Breast epithelium (tissue), 4 donors: ENCODE measurements at regions not wholly inside any gene's neighbourhood (a gene's known extent, or its start where the extent isn't known, plus 50 kb on each side); places are given as distances from the start of the nearest gene placed in this dataset.
A peak's percentile ranks its signal among the peaks of the same experiment; 100 is the strongest.

ENCODE experiments used
- DNase-seq, 2 donors: peaks; one replicate each; pipeline ENCODE4 v3.0.0-alpha.2; 2019; ENCODE audit warnings: low spot score in 2 of 2
- H3K27ac ChIP-seq, 2 donors: fragments of 200-600 bp; sonication (generic) in 1 of 2; one replicate each; pipeline ENCODE4 v1.5.1; 2016 to 2019; ENCODE audit warnings: mild to moderate bottlenecking in 1 of 2
- H3K27me3 ChIP-seq, 2 donors: fragments of 200-600 bp; sonication (generic) in 1 of 2; one replicate each; pipeline versions ENCODE4 v1.5.1 to v1.6.0; 2017 to 2019; ENCODE audit warnings: control low read depth in 1 of 2, mild to moderate bottlenecking in 1 of 2
- H3K36me3 ChIP-seq: fragments of 200-600 bp; one replicate; pipeline ENCODE4 v1.5.1; 2019
- H3K4me1 ChIP-seq, 2 donors: fragments of 200-600 bp; sonication (generic); one replicate each; pipeline ENCODE4 v1.5.1; 2016 to 2019; ENCODE audit warnings: control low read depth in 1 of 2
- H3K4me3 ChIP-seq, 3 donors: fragments of 200-600 bp; sonication (generic); 1 replicate in 2 of 3; 2 replicates in 1 of 3; pipeline ENCODE4 v1.5.1; 2016 to 2019; ENCODE audit warnings: mild to moderate bottlenecking in 3 of 3, moderate library complexity in 2 of 3
- H3K9me3 ChIP-seq, 2 donors: fragments of 200-600 bp; sonication (generic) in 1 of 2; one replicate each; pipeline ENCODE4 v1.5.1; 2016 to 2019; ENCODE audit warnings: control low read depth in 1 of 2
- CTCF ChIP-seq, 3 donors: fragments of 450-650 bp; IDR thresholded peaks; one replicate each; pipeline ENCODE4 v1.5.1; 2016 to 2017; ENCODE audit warnings: antibody characterized with exemption in 3 of 3, mild to moderate bottlenecking in 3 of 3, moderate library complexity in 3 of 3
- POLR2A ChIP-seq: fragments of 450-650 bp; IDR thresholded peaks from one replicate; pipeline ENCODE4 v1.6.1; 2016; ENCODE audit warnings: antibody characterized with exemption, mild to moderate bottlenecking, moderate library complexity
- POLR2AphosphoS5 ChIP-seq, 3 donors: sonication (generic); formaldehyde crosslinking; IDR thresholded peaks; one replicate each; pipeline ENCODE4 v1.6.1; 2017; ENCODE audit warnings: antibody characterized with exemption in 3 of 3
- intact Hi-C: fragments of 100-400 bp; cut with DNase I; formaldehyde crosslinking; loops from one replicate; pipeline ENCODE4 v1.15.1; 2023; ENCODE audit warnings: low total_unique reads

GRCh38 chr16:58970775-58971174, 236.7 kb upstream of the GOT2 start:
- Histone ChIP-seq H3K9me3 (no peaks in the 10 kb centered on the region), H3K36me3 (no peaks in the 10 kb centered on the region), H3K4me1 (no peaks in the 10 kb centered on the region), H3K27me3 (no peaks in the 10 kb centered on the region), H3K27ac (peak overlapping the region in 1 of 2 donors; percentile 12), H3K4me3 (peak overlapping the region in 2 of 3 donors; percentile 17 to 19)
- no peak for TF ChIP-seq CTCF (IDR thresholded peaks at IDR 0.05)
- TF ChIP-seq POLR2A, result no peak
- TF ChIP-seq POLR2AphosphoS5 (IDR thresholded peaks at IDR 0.05), result no peak
- DNase-seq, result no peak
- intact Hi-C loops, result no loop called here

- Histone ChIP-seq H3K27ac (no peak overlapping the region), H3K36me3 (no peaks in the 10 kb centered on the region), H3K4me3 (no peak overlapping the region), H3K27me3 (no peaks in the 10 kb centered on the region), H3K9me3 (no peaks in the 10 kb centered on the region), H3K4me1 (no peaks in the 10 kb centered on the region)
- TF ChIP-seq POLR2A (no peak), CTCF (IDR thresholded peaks at IDR 0.05) (no peak), POLR2AphosphoS5 (IDR thresholded peaks at IDR 0.05) (no peak)
- no peak for DNase-seq
- intact Hi-C loops, result no loop called here
These were observed 229.4 kb upstream of the GOT2 start for GRCh38 chr16:58963479-58963878.

- DNase-seq, result no peak
- intact Hi-C loops, result no loop called here
- H3K27ac ChIP-seq, result no peak overlapping the region
- no peaks in the 10 kb centered on the region for H3K36me3 ChIP-seq
- no peak for TF ChIP-seq CTCF (IDR thresholded peaks at IDR 0.05)
- H3K9me3 ChIP-seq, result no peaks in the 10 kb centered on the region
- no peaks in the 10 kb centered on the region for H3K4me1 ChIP-seq
- H3K4me3 ChIP-seq, result no peak overlapping the region
- H3K27me3 ChIP-seq, result no peaks in the 10 kb centered on the region
These were observed 228.7 kb upstream of the GOT2 start for GRCh38 chr16:58962811-58963210.

GRCh38 chr16:58960484-58960883, 226.4 kb upstream of the GOT2 start:
- no peaks in the 10 kb centered on the region for H3K9me3 ChIP-seq
- intact Hi-C loops, result no loop called here
- H3K27me3 ChIP-seq, result no peaks in the 10 kb centered on the region
- no peaks in the 10 kb centered on the region for H3K4me1 ChIP-seq
- TF ChIP-seq POLR2A (no peak), POLR2AphosphoS5 (IDR thresholded peaks at IDR 0.05) (no peak), CTCF (IDR thresholded peaks at IDR 0.05) (no peak)
- no peak for DNase-seq
- H3K4me3 ChIP-seq, result no peak overlapping the region
- H3K27ac ChIP-seq, result no peak overlapping the region
- no peaks in the 10 kb centered on the region for H3K36me3 ChIP-seq

- DNase-seq, result no peak
- TF ChIP-seq CTCF (IDR thresholded peaks at IDR 0.05) (no peak), POLR2AphosphoS5 (IDR thresholded peaks at IDR 0.05) (no peak)
- Histone ChIP-seq H3K27ac (no peak overlapping the region), H3K36me3 (no peaks in the 10 kb centered on the region), H3K4me3 (no peak overlapping the region), H3K27me3 (no peaks in the 10 kb centered on the region), H3K4me1 (no peaks in the 10 kb centered on the region), H3K9me3 (no peaks in the 10 kb centered on the region)
- intact Hi-C loops, result no loop called here
These were observed 225.9 kb upstream of the GOT2 start for GRCh38 chr16:58960034-58960433.
